Upper lobe of right lung (tissue), 1 donor: ENCODE measurements at regions not wholly inside any gene's neighbourhood (a gene's known extent, or its start where the extent isn't known, plus 50 kb on each side); places are given as distances from the start of the nearest gene placed in this dataset.

Experiments
- ATAC-seq: fragments of 200-7000 bp; cut with Tn5 transposase; one replicate; pipeline ENCODE4 v1.9.1; 2020; ENCODE audit warnings: mild to moderate bottlenecking, moderate library complexity
- DNase-seq: peaks from one replicate; pipeline ENCODE4 v3.0.0-alpha.2; 2020
- H3K27ac ChIP-seq: fragments of 200-600 bp; one replicate; pipeline ENCODE4 v1.8.0; 2022
- H3K27me3 ChIP-seq: fragments of 200-600 bp; one replicate; pipeline ENCODE4 v1.8.0; 2022; ENCODE audit warnings: mild to moderate bottlenecking
- H3K36me3 ChIP-seq: fragments of 200-600 bp; one replicate; pipeline ENCODE4 v1.8.0; 2022
- H3K4me1 ChIP-seq: fragments of 200-600 bp; one replicate; pipeline ENCODE4 v1.8.0; 2022
- H3K4me3 ChIP-seq: fragments of 200-600 bp; one replicate; pipeline ENCODE4 v1.8.0; 2022; ENCODE audit warnings: mild to moderate bottlenecking
- H3K9me3 ChIP-seq: fragments of 200-600 bp; one replicate; pipeline ENCODE4 v1.8.0; 2022
- intact Hi-C: fragments of 100-400 bp; cut with DNase I; formaldehyde crosslinking; loops from one replicate; pipeline ENCODE4 v1.11.0; 2022
- TF ChIP-seq, protein P1 (sequence below): fragments of 200-600 bp; IDR thresholded peaks from one replicate; pipeline ENCODE4 v1.8.0; 2022; ENCODE audit warnings: antibody characterized with exemption
- donor health status: DM: no; HTN: yes; CAD: no; lungs with severe emphysema.

- no peak for ATAC-seq
These were observed 54.0 kb upstream of the HMGCLL1 start for GRCh38 chr6:55632953-55633352.

More at GRCh38 chr6:55632953-55633352, 54.0 kb upstream of the HMGCLL1 start:
- Histone ChIP-seq H3K4me1 (no peaks in the 10 kb centered on the region), H3K9me3 (no peaks in the 10 kb centered on the region), H3K4me3 (no peak overlapping the region), H3K27ac (no peak overlapping the region), H3K36me3 (no peaks in the 10 kb centered on the region), H3K27me3 (no peaks in the 10 kb centered on the region)
- TF ChIP-seq, protein P1, sequence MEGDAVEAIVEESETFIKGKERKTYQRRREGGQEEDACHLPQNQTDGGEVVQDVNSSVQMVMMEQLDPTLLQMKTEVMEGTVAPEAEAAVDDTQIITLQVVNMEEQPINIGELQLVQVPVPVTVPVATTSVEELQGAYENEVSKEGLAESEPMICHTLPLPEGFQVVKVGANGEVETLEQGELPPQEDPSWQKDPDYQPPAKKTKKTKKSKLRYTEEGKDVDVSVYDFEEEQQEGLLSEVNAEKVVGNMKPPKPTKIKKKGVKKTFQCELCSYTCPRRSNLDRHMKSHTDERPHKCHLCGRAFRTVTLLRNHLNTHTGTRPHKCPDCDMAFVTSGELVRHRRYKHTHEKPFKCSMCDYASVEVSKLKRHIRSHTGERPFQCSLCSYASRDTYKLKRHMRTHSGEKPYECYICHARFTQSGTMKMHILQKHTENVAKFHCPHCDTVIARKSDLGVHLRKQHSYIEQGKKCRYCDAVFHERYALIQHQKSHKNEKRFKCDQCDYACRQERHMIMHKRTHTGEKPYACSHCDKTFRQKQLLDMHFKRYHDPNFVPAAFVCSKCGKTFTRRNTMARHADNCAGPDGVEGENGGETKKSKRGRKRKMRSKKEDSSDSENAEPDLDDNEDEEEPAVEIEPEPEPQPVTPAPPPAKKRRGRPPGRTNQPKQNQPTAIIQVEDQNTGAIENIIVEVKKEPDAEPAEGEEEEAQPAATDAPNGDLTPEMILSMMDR = no peak
- intact Hi-C loops = no loop called here
- no peak for DNase-seq
